H9 (cell line): ENCODE measurements at regions not wholly inside any gene's neighbourhood (a gene's known extent, or its start where the extent isn't known, plus 50 kb on each side); places are given as distances from the start of the nearest gene placed in this dataset.

ENCODE experiments used
- DNase-seq: peaks from one replicate; pipeline ENCODE4 v3.0.0-alpha.2; 2017
- H2AFZ ChIP-seq: one replicate; pipeline ENCODE4 v1.6.1; 2013; ENCODE audit warnings: mild to moderate bottlenecking, low read length, control low read depth, moderate library complexity
- H2AK5ac ChIP-seq: 2 replicates; pipeline ENCODE4 v1.6.1; 2013; ENCODE audit warnings: low read length, control low read depth, mixed read lengths; ENCODE audit not compliant: insufficient read length
- H2BK120ac ChIP-seq: one replicate; pipeline ENCODE4 v1.6.1; 2013; ENCODE audit warnings: low read depth, mild to moderate bottlenecking, low read length, control low read depth, inconsistent platforms; ENCODE audit not compliant: poor library complexity, severe bottlenecking
- H2BK12ac ChIP-seq: 2 replicates; pipeline ENCODE4 v1.6.1; 2013; ENCODE audit warnings: low read length, control low read depth, mixed read lengths, low read depth; ENCODE audit not compliant: insufficient read length
- H2BK15ac ChIP-seq: 2 replicates; pipeline ENCODE4 v1.6.1; 2013; ENCODE audit warnings: low read depth, low read length, control low read depth
- H2BK20ac ChIP-seq: one replicate; pipeline ENCODE4 v1.6.1; 2013; ENCODE audit warnings: low read depth, mild to moderate bottlenecking, low read length, control low read depth, inconsistent platforms; ENCODE audit not compliant: poor library complexity, severe bottlenecking
- H2BK5ac ChIP-seq: 2 replicates; pipeline ENCODE4 v1.6.1; 2013; ENCODE audit warnings: low read length, control low read depth, mixed read lengths; ENCODE audit not compliant: insufficient read length
- H3K14ac ChIP-seq: 2 replicates; pipeline ENCODE4 v1.6.1; 2013; ENCODE audit warnings: low read length, control low read depth; ENCODE audit not compliant: insufficient read depth
- H3K18ac ChIP-seq: 2 replicates; pipeline ENCODE4 v1.6.1; 2013; ENCODE audit warnings: low read depth, mild to moderate bottlenecking, mixed read lengths, low read length, control low read depth; ENCODE audit not compliant: insufficient read length
- H3K23ac ChIP-seq: 2 replicates; pipeline ENCODE4 v1.6.1; 2013; ENCODE audit warnings: low read length, control low read depth, mixed read lengths, low read depth; ENCODE audit not compliant: insufficient read length
- H3K23me2 ChIP-seq: 2 replicates; pipeline ENCODE4 v1.6.1; 2013; ENCODE audit warnings: low read depth, mild to moderate bottlenecking, mixed read lengths, low read length, control low read depth; ENCODE audit not compliant: insufficient read length, poor library complexity, severe bottlenecking
- H3K27ac ChIP-seq: 2 replicates; pipeline ENCODE4 v1.5.1; 2013; ENCODE audit warnings: low read length, control low read depth, mixed read lengths, low read depth; ENCODE audit not compliant: insufficient read length
- H3K27me3 ChIP-seq: 2 replicates; pipeline ENCODE4 v1.6.1; 2013; ENCODE audit warnings: low read length, control low read depth, inconsistent platforms; ENCODE audit not compliant: insufficient read depth
- H3K4ac ChIP-seq: 2 replicates; pipeline ENCODE4 v1.6.1; 2013; ENCODE audit warnings: low read depth, mild to moderate bottlenecking, control low read depth, inconsistent platforms, low read length, moderate library complexity
- H3K4me1 ChIP-seq: 2 replicates; pipeline ENCODE4 v1.6.1; 2013; ENCODE audit warnings: low read length, control low read depth, inconsistent platforms; ENCODE audit not compliant: insufficient read depth
- H3K4me2 ChIP-seq: 2 replicates; pipeline ENCODE4 v1.6.1; 2013; ENCODE audit warnings: low read length, control low read depth, mixed read lengths; ENCODE audit not compliant: insufficient read length, insufficient read depth
- H3K56ac ChIP-seq: 2 replicates; pipeline ENCODE4 v1.6.1; 2013; ENCODE audit warnings: low read depth, mild to moderate bottlenecking, mixed read lengths, low read length, control low read depth; ENCODE audit not compliant: insufficient read length
- H3K79me1 ChIP-seq: 2 replicates; pipeline ENCODE4 v1.6.1; 2013; ENCODE audit warnings: low read depth, mild to moderate bottlenecking, moderate library complexity, low read length, control low read depth, inconsistent platforms; ENCODE audit not compliant: insufficient read depth, poor library complexity, severe bottlenecking
- H3K79me2 ChIP-seq: 2 replicates; pipeline ENCODE4 v1.6.1; 2013; ENCODE audit warnings: low read length, control low read depth, inconsistent platforms; ENCODE audit not compliant: insufficient read depth
- H3K9ac ChIP-seq: 2 replicates; pipeline ENCODE4 v1.6.1; 2013; ENCODE audit warnings: low read length, control low read depth, mixed read lengths; ENCODE audit not compliant: insufficient read length; ENCODE audit errors: extremely low read depth
- H3K9me3 ChIP-seq: one replicate; pipeline ENCODE4 v1.6.1; 2013; ENCODE audit warnings: low read depth, low read length, inconsistent platforms; ENCODE audit not compliant: control insufficient read depth
- H3T11ph ChIP-seq: one replicate; pipeline ENCODE4 v1.6.1; 2013; ENCODE audit warnings: mild to moderate bottlenecking, low read length, control low read depth, inconsistent platforms
- H4K20me1 ChIP-seq: one replicate; pipeline ENCODE4 v1.6.1; 2013; ENCODE audit not compliant: control insufficient read depth, insufficient read length, insufficient read depth
- H4K5ac ChIP-seq: 2 replicates; pipeline ENCODE4 v1.6.1; 2013; ENCODE audit warnings: low read depth, mild to moderate bottlenecking, mixed read lengths, low read length, control low read depth; ENCODE audit not compliant: insufficient read length
- H4K8ac ChIP-seq: replicated peaks from 2 replicates; pipeline ENCODE4 v1.6.1; 2013; ENCODE audit warnings: low read length, control low read depth, mixed read lengths, low read depth; ENCODE audit not compliant: insufficient read length
- H4K91ac ChIP-seq: 2 replicates; pipeline ENCODE4 v1.6.1; 2013; ENCODE audit warnings: low read depth, mild to moderate bottlenecking, moderate library complexity, mixed read lengths, low read length, control low read depth; ENCODE audit not compliant: insufficient read length
- H3K27ac Mint-ChIP-seq, 3 experiments: 2 replicates in 2 of 3; 3 replicates in 1 of 3; pipeline ENCODE4 v1.8.0; 2020 to 2021; ENCODE audit warnings: mixed read lengths in 3 of 3, mild to moderate bottlenecking in 1 of 3, moderate library complexity in 1 of 3
- H3K27me3 Mint-ChIP-seq: 2 replicates; pipeline ENCODE4 v1.8.0; 2021; ENCODE audit warnings: low read depth, mild to moderate bottlenecking, moderate library complexity, mixed read lengths
- H3K36me3 Mint-ChIP-seq, 3 experiments: 2 replicates in 2 of 3; 3 replicates in 1 of 3; pipeline ENCODE4 v1.8.0; 2020 to 2021; ENCODE audit warnings: low read depth in 3 of 3, mixed read lengths in 3 of 3; ENCODE audit not compliant: insufficient read depth in 1 of 3
- H3K4me1 Mint-ChIP-seq, 2 experiments: 2 replicates each; pipeline ENCODE4 v1.8.0; 2020; ENCODE audit warnings: mixed read lengths in 2 of 2
- H3K4me3 Mint-ChIP-seq, 2 experiments: 2 replicates in 1 of 2; 3 replicates in 1 of 2; pipeline ENCODE4 v1.8.0; 2020 to 2021; ENCODE audit warnings: mild to moderate bottlenecking in 2 of 2, mixed read lengths in 2 of 2, moderate library complexity in 1 of 2
- H3K9me3 Mint-ChIP-seq, 2 experiments: 2 replicates in 1 of 2; 3 replicates in 1 of 2; pipeline ENCODE4 v1.8.0; 2020; ENCODE audit warnings: mild to moderate bottlenecking in 2 of 2, mixed read lengths in 2 of 2, moderate library complexity in 1 of 2
- WGBS: extraction: QIAGEN DNeasy Blood & Tissue Kit; methylation state at CpG from one replicate; pipeline ENCODE4 v1.1.7; 2013; ENCODE audit warnings: missing lambda C conversion rate, low lambda C conversion rate, mixed read lengths; ENCODE audit not compliant: insufficient read length; ENCODE audit errors: extremely low coverage; 5-methylcytosine and 5-hydroxymethylcytosine counted together
- TF ChIP-seq, protein P1 (sequence below): fragments of 200-600 bp; sonication (generic); conservative IDR thresholded peaks from 3 replicates; pipeline ENCODE4 v1.8.0; 2021; ENCODE audit warnings: antibody characterized with exemption, mild to moderate bottlenecking

DNA sequence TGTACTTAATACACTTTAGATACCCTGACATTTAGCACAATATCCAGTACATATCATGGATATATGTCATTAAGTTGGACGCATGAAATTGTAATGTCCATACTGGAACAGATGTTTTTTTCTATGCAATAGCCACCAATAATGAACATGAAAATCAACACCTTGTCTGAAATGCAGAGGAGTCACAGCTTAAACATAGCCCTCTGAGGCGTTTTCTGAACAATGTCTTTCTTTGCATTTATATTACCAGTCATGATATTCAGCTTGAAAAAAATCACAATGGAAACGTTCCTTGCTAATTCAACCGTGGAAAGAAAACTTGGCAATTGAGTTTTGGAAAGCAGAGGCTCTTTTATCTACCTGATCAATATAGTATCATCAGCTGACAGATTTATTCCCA is 86.7 kb upstream of the COL11A1 start:
- no peak overlapping the region for H3K23ac ChIP-seq
- H3K4me1 ChIP-seq: no peaks in the 10 kb centered on the region
- H3K9ac ChIP-seq: no peak overlapping the region
- H3K4me2 ChIP-seq: no peak overlapping the region
- Mint-ChIP-seq H3K27me3 (no peaks in the 10 kb centered on the region), H3K27ac (no peak overlapping the region), H3K36me3 (no peaks in the 10 kb centered on the region), H3K4me3 (no peak overlapping the region), H3K4me1 (no peaks in the 10 kb centered on the region), H3K9me3 (no peaks in the 10 kb centered on the region)
- H2BK15ac ChIP-seq: no peak overlapping the region
- no peak overlapping the region for H3K18ac ChIP-seq
- no peak overlapping the region for H2BK5ac ChIP-seq
- no peak overlapping the region for H2BK12ac ChIP-seq
- WGBS: no CpG with 5 or more reads among the region's 4 CpGs
- H3K23me2 ChIP-seq: no peaks in the 10 kb centered on the region
- no peak overlapping the region for H4K91ac ChIP-seq
- no peak overlapping the region for H4K5ac ChIP-seq
- no peaks in the 10 kb centered on the region for H4K20me1 ChIP-seq
- H2BK20ac ChIP-seq: no peak overlapping the region
- H3K79me1 ChIP-seq: no peaks in the 10 kb centered on the region
- H3K27me3 ChIP-seq: no peaks in the 10 kb centered on the region
- DNase-seq: no peak
- no peaks in the 10 kb centered on the region for H3K79me2 ChIP-seq
- no peak overlapping the region for H2AK5ac ChIP-seq
- no peak overlapping the region for H2BK120ac ChIP-seq
- H3K14ac ChIP-seq: no peak overlapping the region
- no peak overlapping the region for H2AFZ ChIP-seq
- no peak overlapping the region for H4K8ac ChIP-seq
- H3K4ac ChIP-seq: no peak overlapping the region
- TF ChIP-seq, protein P1, sequence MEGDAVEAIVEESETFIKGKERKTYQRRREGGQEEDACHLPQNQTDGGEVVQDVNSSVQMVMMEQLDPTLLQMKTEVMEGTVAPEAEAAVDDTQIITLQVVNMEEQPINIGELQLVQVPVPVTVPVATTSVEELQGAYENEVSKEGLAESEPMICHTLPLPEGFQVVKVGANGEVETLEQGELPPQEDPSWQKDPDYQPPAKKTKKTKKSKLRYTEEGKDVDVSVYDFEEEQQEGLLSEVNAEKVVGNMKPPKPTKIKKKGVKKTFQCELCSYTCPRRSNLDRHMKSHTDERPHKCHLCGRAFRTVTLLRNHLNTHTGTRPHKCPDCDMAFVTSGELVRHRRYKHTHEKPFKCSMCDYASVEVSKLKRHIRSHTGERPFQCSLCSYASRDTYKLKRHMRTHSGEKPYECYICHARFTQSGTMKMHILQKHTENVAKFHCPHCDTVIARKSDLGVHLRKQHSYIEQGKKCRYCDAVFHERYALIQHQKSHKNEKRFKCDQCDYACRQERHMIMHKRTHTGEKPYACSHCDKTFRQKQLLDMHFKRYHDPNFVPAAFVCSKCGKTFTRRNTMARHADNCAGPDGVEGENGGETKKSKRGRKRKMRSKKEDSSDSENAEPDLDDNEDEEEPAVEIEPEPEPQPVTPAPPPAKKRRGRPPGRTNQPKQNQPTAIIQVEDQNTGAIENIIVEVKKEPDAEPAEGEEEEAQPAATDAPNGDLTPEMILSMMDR: no peak
- no peaks in the 10 kb centered on the region for H3K9me3 ChIP-seq
- no peak overlapping the region for H3K56ac ChIP-seq
- H3T11ph ChIP-seq: no peak overlapping the region
- no peak overlapping the region for H3K27ac ChIP-seq
